T-cell (primary cell): ENCODE measurements at regions not wholly inside any gene's neighbourhood (a gene's known extent, or its start where the extent isn't known, plus 50 kb on each side); places are given as distances from the start of the nearest gene placed in this dataset.
"Not testable (repeated sequence)": the region's sequence is repeated elsewhere in the genome, so short reads cannot be mapped to it uniquely, and the experiment has no call there.

ENCODE experiments used
- ATAC-seq, 4 experiments: fragments of 200-7000 bp in 3 of 4; fragments of 150-1000 bp in 1 of 4; cut with Tn5 transposase; replicated peaks in 1 of 4; 1 replicate in 3 of 4; 2 replicates in 1 of 4; pipeline ENCODE4 v1.10.0; 2021; ENCODE audit warnings: moderate library complexity in 3 of 4, mild to moderate bottlenecking in 2 of 4, moderate number of reproducible peaks in 1 of 4
- CTCF ChIA-PET, 2 donors: fragments of 300-600 bp; sonication (Branson Sonifier 250); formaldehyde crosslinking; loops; one replicate each; lab custom pipeline; 2022; ENCODE audit warnings: antibody characterized with exemption in 2 of 2; lab: Charles Lee
- POLR2A ChIA-PET, 2 donors: fragments of 300-600 bp; sonication (Branson Sonifier 250); formaldehyde crosslinking; loops; one replicate each; lab custom pipeline; 2022; ENCODE audit warnings: antibody characterized with exemption in 2 of 2; lab: Charles Lee
- DNase-seq, 35 experiments: peaks; one replicate each; pipeline versions ENCODE4 v3.0.0 to v3.0.0-alpha.2; 2013 to 2023
- H3K27ac ChIP-seq: one replicate; pipeline ENCODE4 v1.5.1; 2013; ENCODE audit warnings: low read length
- H3K27me3 ChIP-seq, 2 experiments: replicated peaks in 1 of 2; 1 replicate in 1 of 2; 2 replicates in 1 of 2; pipeline versions ENCODE4 v1.6.1 to v1.7.0; 2013; ENCODE audit warnings: low read length in 1 of 2, mixed read lengths in 1 of 2; ENCODE audit not compliant: control insufficient read depth in 2 of 2, insufficient read depth in 2 of 2; ENCODE audit errors: extremely low read depth in 1 of 2
- H3K36me3 ChIP-seq, 2 donors: 1 replicate in 1 of 2; 2 replicates in 1 of 2; pipeline versions ENCODE4 v1.6.1 to v1.7.0; 2013; ENCODE audit warnings: low read length in 1 of 2; ENCODE audit not compliant: control insufficient read depth in 2 of 2, insufficient read depth in 1 of 2; ENCODE audit errors: extremely low read depth in 1 of 2
- H3K4me1 ChIP-seq, 2 experiments: 1 replicate in 1 of 2; 2 replicates in 1 of 2; pipeline versions ENCODE4 v1.6.1 to v1.7.0; 2013; ENCODE audit warnings: low read length in 2 of 2, mixed read lengths in 1 of 2; ENCODE audit not compliant: insufficient read depth in 2 of 2, control insufficient read depth in 1 of 2; ENCODE audit errors: extremely low read depth in 1 of 2
- H3K4me3 ChIP-seq, 2 donors: 1 replicate in 1 of 2; 2 replicates in 1 of 2; pipeline versions ENCODE4 v1.5.1 to v1.7.0; 2013; ENCODE audit warnings: mild to moderate bottlenecking in 2 of 2, low read length in 1 of 2, moderate library complexity in 1 of 2; ENCODE audit not compliant: control insufficient read depth in 1 of 2; ENCODE audit errors: extremely low read depth in 1 of 2
- H3K9me3 ChIP-seq: 2 replicates; pipeline ENCODE4 v1.7.0; 2013
- H3K27ac Mint-ChIP-seq, 2 donors: one replicate each; pipeline ENCODE4 v1.8.0; 2020 to 2021; ENCODE audit warnings: mild to moderate bottlenecking in 2 of 2, mixed read lengths in 2 of 2
- H3K27me3 Mint-ChIP-seq, 2 donors: one replicate each; pipeline ENCODE4 v1.8.0; 2021 to 2022; ENCODE audit warnings: mixed read lengths in 2 of 2
- H3K36me3 Mint-ChIP-seq: one replicate; pipeline ENCODE4 v1.8.0; 2021; ENCODE audit warnings: mixed read lengths
- H3K4me1 Mint-ChIP-seq, 3 donors: one replicate each; pipeline ENCODE4 v1.8.0; 2020 to 2022; ENCODE audit warnings: mixed read lengths in 3 of 3, mild to moderate bottlenecking in 1 of 3
- H3K4me3 Mint-ChIP-seq, 3 donors: one replicate each; pipeline ENCODE4 v1.8.0; 2020 to 2022; ENCODE audit warnings: mild to moderate bottlenecking in 3 of 3, mixed read lengths in 3 of 3, moderate library complexity in 3 of 3
- H3K9me3 Mint-ChIP-seq, 3 donors: one replicate each; pipeline ENCODE4 v1.8.0; 2020 to 2022; ENCODE audit warnings: mixed read lengths in 3 of 3
- WGBS: methylation state at CpG from one replicate; pipeline ENCODE4 v1.1.5; 2013; ENCODE audit warnings: missing lambda C conversion rate; ENCODE audit not compliant: insufficient coverage; 5-methylcytosine and 5-hydroxymethylcytosine counted together

DNA sequence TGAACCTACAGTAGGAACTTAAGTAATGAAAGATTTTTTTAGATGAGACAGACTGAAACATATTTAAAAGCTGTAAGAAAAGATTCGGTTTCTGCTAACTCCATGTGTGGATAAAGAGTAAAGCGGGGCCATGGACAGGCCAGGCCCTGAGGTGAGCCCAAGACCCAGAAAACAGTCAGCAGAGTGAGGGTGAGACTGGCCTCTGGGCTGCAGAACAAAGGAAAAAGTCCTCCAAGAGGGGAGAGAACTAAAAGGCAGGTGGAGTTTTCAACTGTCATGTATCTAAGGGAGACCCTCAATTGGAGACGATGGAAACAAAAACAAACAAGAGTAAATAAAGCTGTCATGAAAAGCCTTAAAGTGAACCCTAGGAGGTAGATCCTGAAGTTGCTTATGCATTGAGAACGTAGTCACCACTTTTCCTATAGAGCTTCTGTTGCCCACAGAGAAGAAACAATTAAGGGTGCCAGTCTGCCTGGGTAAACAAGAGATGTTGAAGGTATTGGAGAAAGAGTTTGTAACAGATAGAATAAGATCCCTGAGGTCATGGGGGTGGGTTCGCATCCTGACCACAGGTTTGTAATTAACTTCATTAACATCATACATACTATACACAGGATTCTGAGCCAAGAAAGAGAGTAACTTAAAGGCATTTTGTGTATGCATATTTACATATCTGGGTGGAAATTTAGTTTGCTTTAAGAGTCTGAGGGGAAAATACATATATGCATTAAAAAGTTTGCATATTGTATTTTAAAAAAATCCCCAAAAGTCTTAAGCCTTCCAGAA, 268.7 kb upstream of the PDE3A start:
- no peak for ATAC-seq
- Mint-ChIP-seq H3K4me1 (no peaks in the 10 kb centered on the region), H3K9me3 (peaks cover 0 to 8% (median 0%) of the 10 kb centered on the region in 3 donors), H3K27me3 (no peaks in the 10 kb centered on the region), H3K4me3 (no peak overlapping the region), H3K36me3 (no peaks in the 10 kb centered on the region), H3K27ac (no peak overlapping the region)
- POLR2A ChIA-PET = no interaction called here
- 83% methylated on average over 3 of the region's 5 CpGs for WGBS
- no peaks in the 10 kb centered on the region for H3K27me3 ChIP-seq
- no peaks in the 10 kb centered on the region for H3K9me3 ChIP-seq
- CTCF ChIA-PET = no interaction called here
- H3K4me3 ChIP-seq = no peak overlapping the region
- no peak for DNase-seq
- no peaks in the 10 kb centered on the region for H3K36me3 ChIP-seq
- H3K27ac ChIP-seq = no peak overlapping the region
- H3K4me1 ChIP-seq = no peaks in the 10 kb centered on the region

DNA sequence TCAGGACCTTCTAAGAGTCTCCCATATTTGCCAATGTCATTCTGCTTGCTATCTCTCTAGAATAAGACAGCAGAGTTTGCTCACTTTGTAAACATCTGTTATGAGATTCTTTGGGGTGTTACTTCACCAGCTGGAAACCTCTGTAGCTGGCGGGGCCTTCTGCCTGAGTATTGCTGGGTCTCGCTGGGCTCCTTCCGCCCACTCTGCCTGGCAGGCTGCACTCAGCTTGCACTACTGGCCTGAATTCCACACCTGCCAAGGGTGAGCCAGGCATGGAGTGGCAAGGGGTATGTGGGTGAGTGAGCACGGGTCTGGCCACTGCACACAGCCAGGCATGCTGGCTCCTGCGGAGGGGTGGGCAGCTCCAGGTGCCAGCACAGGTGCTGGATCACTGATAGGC, 267.3 kb upstream of the PDE3A start:
- H3K27me3 ChIP-seq = no peaks in the 10 kb centered on the region
- Mint-ChIP-seq H3K27me3 (no peaks in the 10 kb centered on the region), H3K27ac (no peak overlapping the region), H3K36me3 (no peaks in the 10 kb centered on the region), H3K4me1 (no peaks in the 10 kb centered on the region), H3K4me3 (no peak overlapping the region), H3K9me3 (peaks cover 0 to 8% (median 0%) of the 10 kb centered on the region in 3 donors)
- ChIA-PET CTCF (no interaction called here), POLR2A (no interaction called here)
- no peaks in the 10 kb centered on the region for H3K36me3 ChIP-seq
- ATAC-seq = no peak
- no peak overlapping the region for H3K4me3 ChIP-seq
- 87% methylated on average over 5 of the region's 5 CpGs for WGBS
- no peaks in the 10 kb centered on the region for H3K9me3 ChIP-seq
- H3K4me1 ChIP-seq = no peaks in the 10 kb centered on the region
- no peak for DNase-seq
- H3K27ac ChIP-seq = no peak overlapping the region

DNA sequence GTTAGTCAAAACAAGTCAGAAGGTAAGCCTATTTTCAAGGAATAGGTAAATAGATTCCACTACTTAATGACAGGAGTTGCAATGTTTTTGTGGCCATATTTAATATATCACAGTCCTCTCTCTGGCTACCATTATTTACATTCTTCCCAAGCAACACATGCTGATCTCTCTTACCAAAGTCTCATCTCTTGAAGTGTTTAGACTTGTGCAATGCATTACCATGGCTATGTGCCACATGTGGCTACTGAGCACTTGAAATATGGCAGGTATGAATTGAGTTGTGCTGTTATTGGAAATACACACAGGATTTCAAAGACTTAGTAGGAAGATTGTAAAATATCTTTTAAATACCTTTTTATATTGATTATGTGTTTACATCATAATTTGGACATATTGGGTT, 262.4 kb upstream of the PDE3A start:
- no peaks in the 10 kb centered on the region for H3K4me1 Mint-ChIP-seq
- ATAC-seq = no peak
- H3K4me3 Mint-ChIP-seq = no peak overlapping the region
- H3K4me1 ChIP-seq = no peaks in the 10 kb centered on the region
- H3K27ac Mint-ChIP-seq = no peak overlapping the region
- no peaks in the 10 kb centered on the region for H3K36me3 Mint-ChIP-seq
- no peaks in the 10 kb centered on the region for H3K9me3 ChIP-seq
- no peaks in the 10 kb centered on the region for H3K36me3 ChIP-seq
- H3K9me3 Mint-ChIP-seq = no peaks in the 10 kb centered on the region
- no peak overlapping the region for H3K4me3 ChIP-seq
- no peak overlapping the region for H3K27ac ChIP-seq
- ChIA-PET POLR2A (no interaction called here), CTCF (no interaction called here)
- DNase-seq = no peak
- H3K27me3 ChIP-seq = no peaks in the 10 kb centered on the region
- H3K27me3 Mint-ChIP-seq = no peaks in the 10 kb centered on the region

DNA sequence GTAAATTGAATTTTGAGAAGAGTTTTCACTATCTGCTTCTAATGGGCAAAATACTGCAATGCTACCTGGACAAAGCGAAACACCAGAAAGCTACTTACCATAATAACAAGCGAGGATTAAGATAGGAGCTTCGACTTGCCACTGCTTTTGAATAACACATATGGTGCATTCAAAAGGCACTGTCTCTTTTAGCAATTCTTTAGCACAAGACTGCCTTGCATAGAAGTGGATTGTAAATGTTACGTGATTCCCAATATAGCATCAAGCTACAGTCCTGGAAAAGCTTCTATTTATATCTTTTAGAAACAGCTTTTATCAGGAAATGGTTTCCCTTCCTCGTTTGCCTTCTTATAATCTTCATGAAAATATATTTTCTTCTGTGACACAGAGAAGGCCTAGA, 258.7 kb upstream of the PDE3A start:
- POLR2A ChIA-PET = no interaction called here
- Histone ChIP-seq H3K27me3 (no peaks in the 10 kb centered on the region), H3K36me3 (no peaks in the 10 kb centered on the region), H3K9me3 (no peaks in the 10 kb centered on the region), H3K4me1 (no peaks in the 10 kb centered on the region), H3K4me3 (no peak overlapping the region), H3K27ac (no peak overlapping the region)
- no peak for DNase-seq
- Mint-ChIP-seq H3K4me3 (no peak overlapping the region), H3K27ac (no peak overlapping the region), H3K27me3 (no peaks in the 10 kb centered on the region), H3K9me3 (no peaks in the 10 kb centered on the region), H3K4me1 (no peaks in the 10 kb centered on the region), H3K36me3 (no peaks in the 10 kb centered on the region)
- WGBS = 100% methylated on average over 1 of the region's 5 CpGs
- ATAC-seq = no peak
- CTCF ChIA-PET = no interaction called here

DNA sequence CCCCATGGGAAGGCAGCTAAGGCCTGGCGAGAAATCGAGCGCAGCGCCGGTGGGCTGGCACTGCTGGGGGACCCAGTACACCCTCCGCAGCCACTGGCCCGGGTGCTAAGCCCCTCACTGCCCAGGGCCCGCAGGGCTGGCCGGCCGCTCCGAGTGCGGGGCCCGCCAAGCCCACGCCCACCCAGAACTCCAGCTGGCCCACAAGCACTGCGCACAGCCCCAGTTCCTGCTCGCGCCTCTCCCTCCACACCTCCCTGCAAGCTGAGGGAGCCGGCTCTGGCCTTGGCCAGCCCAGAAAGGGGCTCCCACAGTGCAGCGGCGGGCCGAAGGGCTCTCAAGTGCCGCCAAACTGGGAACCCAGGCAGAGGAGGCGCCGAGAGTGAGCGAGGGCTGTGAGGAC, 253.0 kb upstream of the PDE3A start:
- not testable (repeated sequence) for H3K4me1 Mint-ChIP-seq, H3K9me3 Mint-ChIP-seq

DNA sequence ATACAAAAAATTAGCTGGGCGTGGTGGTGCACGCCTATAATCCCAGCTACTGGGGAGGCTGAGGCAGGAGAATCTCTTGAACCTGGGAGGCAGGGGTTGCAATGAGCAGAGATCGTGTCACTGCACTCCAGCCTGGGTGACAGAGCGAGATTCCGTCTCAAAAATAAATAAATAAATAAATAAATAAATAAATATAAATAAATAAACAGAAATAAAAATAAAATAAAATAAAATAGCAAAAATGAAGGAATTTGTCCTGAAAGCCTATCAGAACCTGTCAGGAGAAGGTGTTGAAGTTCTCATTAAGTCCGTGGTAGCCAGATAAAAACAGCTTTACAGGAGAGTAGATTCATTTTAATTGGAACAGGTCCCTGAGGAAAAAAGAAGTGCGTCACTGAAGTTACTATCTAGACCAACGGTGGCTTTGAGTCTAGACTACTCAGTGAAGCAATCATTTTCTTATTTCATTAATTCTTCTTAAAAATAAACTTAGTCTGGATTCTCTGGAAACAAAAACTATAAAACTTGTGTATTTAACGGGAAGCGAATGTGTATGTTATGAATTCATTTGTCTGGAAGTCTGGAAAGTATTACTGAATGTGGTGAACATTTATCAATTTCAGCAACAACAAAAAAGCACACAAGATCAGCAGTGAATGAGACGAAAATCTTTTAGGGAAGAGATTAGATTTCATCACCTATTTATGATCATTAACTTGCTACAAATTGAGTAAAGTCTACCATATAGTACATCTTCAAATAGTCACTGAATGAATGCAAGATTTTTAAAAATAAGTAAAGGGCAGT, 248.5 kb upstream of the PDE3A start:
- no peak for DNase-seq
- no peaks in the 10 kb centered on the region for H3K4me1 Mint-ChIP-seq
- H3K9me3 ChIP-seq = no peaks in the 10 kb centered on the region
- H3K36me3 ChIP-seq = no peaks in the 10 kb centered on the region
- ChIA-PET CTCF (no interaction called here), POLR2A (no interaction called here)
- H3K9me3 Mint-ChIP-seq = peaks cover 0 to 3% (median 0%) of the 10 kb centered on the region in 3 donors
- H3K4me1 ChIP-seq = no peaks in the 10 kb centered on the region
- no peaks in the 10 kb centered on the region for H3K27me3 Mint-ChIP-seq
- no peak overlapping the region for H3K27ac ChIP-seq
- H3K27ac Mint-ChIP-seq = no peak overlapping the region
- no peak overlapping the region for H3K4me3 ChIP-seq
- no peaks in the 10 kb centered on the region for H3K36me3 Mint-ChIP-seq
- ATAC-seq = no peak
- no peak overlapping the region for H3K4me3 Mint-ChIP-seq
- no CpG with 5 or more reads among the region's 11 CpGs for WGBS
- no peaks in the 10 kb centered on the region for H3K27me3 ChIP-seq

More for the DNA sequence above, 253.0 kb upstream of the PDE3A start:
- DNase-seq, H3K36me3 Mint-ChIP-seq, H3K27me3 ChIP-seq, POLR2A ChIA-PET, H3K27ac Mint-ChIP-seq, CTCF ChIA-PET, ATAC-seq, H3K4me3 ChIP-seq, H3K27ac ChIP-seq, H3K4me1 ChIP-seq, H3K36me3 ChIP-seq, H3K27me3 Mint-ChIP-seq, H3K9me3 ChIP-seq, H3K4me3 Mint-ChIP-seq: not testable (repeated sequence)
- WGBS = 97% methylated on average over 10 of the region's 25 CpGs
